ENCODE measurements at regions not wholly inside any gene's neighbourhood (a gene's known extent, or its start where the extent isn't known, plus 50 kb on each side); places are given as distances from the start of the nearest gene placed in this dataset.
"Not testable (repeated sequence)": the region's sequence is repeated elsewhere in the genome, so short reads cannot be mapped to it uniquely, and the experiment has no call there.

GRCh38 chr9:85469041-85469440, 272.7 kb downstream of the AGTPBP1 start:
- DNase-seq (ENCODE audit: low read depth in 1 of 2, low spot score in 1 of 2), result no peak

GRCh38 chr9:85466834-85467233, 274.9 kb downstream of the AGTPBP1 start:
- H3K4me3 ChIP-seq (replicated peaks; ENCODE audit: insufficient read depth, low read length), result no peak overlapping the region
- TF ChIP-seq POLR2AphosphoS5 (IDR thresholded peaks at IDR 0.05; ENCODE audit: low read depth) (no peak), SPI1 (IDR thresholded peaks at IDR 0.05; ENCODE audit: borderline replicate concordance, low read depth) (no peak), GABPA (IDR thresholded peaks at IDR 0.05; ENCODE audit: low read depth) (no peak), CTCF (IDR thresholded peaks at IDR 0.05; ENCODE audit: insufficient read depth, low read length) (no peak), REST (IDR thresholded peaks at IDR 0.05; ENCODE audit: insufficient replicate concordance, low read depth) (no peak)
- H3K27me3 ChIP-seq (ENCODE audit: insufficient read depth, poor library complexity, severe bottlenecking), result no peaks in the 10 kb centered on the region
- no peak overlapping the region for H3K27ac ChIP-seq (replicated peaks)
- no peak for DNase-seq (ENCODE audit: low read depth in 1 of 2, low spot score in 1 of 2)

More at GRCh38 chr9:85469041-85469440, 272.7 kb downstream of the AGTPBP1 start:
- no peak overlapping the region for H3K4me3 ChIP-seq (replicated peaks; ENCODE audit: insufficient read depth, low read length)
- no peaks in the 10 kb centered on the region for H3K27me3 ChIP-seq (ENCODE audit: insufficient read depth, poor library complexity, severe bottlenecking)
- TF ChIP-seq REST (IDR thresholded peaks at IDR 0.05; ENCODE audit: insufficient replicate concordance, low read depth) (no peak), GABPA (IDR thresholded peaks at IDR 0.05; ENCODE audit: low read depth) (no peak)
- no peak overlapping the region for H3K27ac ChIP-seq (replicated peaks)

- DNase-seq (ENCODE audit: low read depth in 1 of 2, low spot score in 1 of 2); H3K4me3 ChIP-seq (replicated peaks; ENCODE audit: insufficient read depth, low read length); H3K27ac ChIP-seq (replicated peaks); H3K27me3 ChIP-seq (ENCODE audit: insufficient read depth, poor library complexity, severe bottlenecking): not testable (repeated sequence)
Measured at GRCh38 chr9:85458114-85458864, 283.5 kb downstream of the AGTPBP1 start.

GRCh38 chr9:85453850-85454249, 287.9 kb downstream of the AGTPBP1 start:
- no peak for DNase-seq (ENCODE audit: low read depth in 1 of 2, low spot score in 1 of 2)
- Histone ChIP-seq H3K27ac (replicated peaks) (no peak overlapping the region), H3K27me3 (ENCODE audit: insufficient read depth, poor library complexity, severe bottlenecking) (peaks cover 7% of the 10 kb centered on the region), H3K4me3 (replicated peaks; ENCODE audit: insufficient read depth, low read length) (no peak overlapping the region)
- TF ChIP-seq GABPA (IDR thresholded peaks at IDR 0.05; ENCODE audit: low read depth), result no peak
- no peak for TF ChIP-seq REST (IDR thresholded peaks at IDR 0.05; ENCODE audit: insufficient replicate concordance, low read depth)

All from HL-60 (cell line).